HG02588 (cell line): ENCODE measurements at regions not wholly inside any gene's neighbourhood (a gene's known extent, or its start where the extent isn't known, plus 50 kb on each side); places are given as distances from the start of the nearest gene placed in this dataset.
"Not testable (repeated sequence)": the region's sequence is repeated elsewhere in the genome, so short reads cannot be mapped to it uniquely, and the experiment has no call there.

Experiments
- ATAC-seq: cut with Tn5 transposase; IDR thresholded peaks from one replicate; pipeline ENCODE4 v1.9.1; 2021; ENCODE audit warnings: mild to moderate bottlenecking, moderate library complexity; ENCODE audit not compliant: unreplicated experiment

DNA sequence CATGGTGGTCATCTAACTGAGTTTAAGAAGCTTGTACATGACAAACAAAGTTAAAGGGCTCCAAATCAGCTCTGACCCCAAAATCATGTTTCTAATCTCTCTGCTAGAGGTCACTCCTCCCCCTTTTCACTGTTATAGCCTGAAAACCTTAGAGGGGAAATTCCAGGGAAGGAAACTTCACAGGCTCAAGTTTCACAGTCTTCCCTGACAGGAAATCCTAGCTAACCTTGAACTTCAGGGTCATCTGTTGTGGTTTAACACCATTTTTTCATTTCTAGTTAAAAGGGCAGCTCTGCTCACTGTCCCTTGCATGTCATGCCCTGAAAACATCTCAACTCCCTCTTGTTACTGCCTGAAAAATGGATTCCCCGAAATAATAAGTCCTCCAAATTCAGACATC lies 104.4 kb upstream of the BMP2 start:
- peak; percentile 63 for ATAC-seq

DNA sequence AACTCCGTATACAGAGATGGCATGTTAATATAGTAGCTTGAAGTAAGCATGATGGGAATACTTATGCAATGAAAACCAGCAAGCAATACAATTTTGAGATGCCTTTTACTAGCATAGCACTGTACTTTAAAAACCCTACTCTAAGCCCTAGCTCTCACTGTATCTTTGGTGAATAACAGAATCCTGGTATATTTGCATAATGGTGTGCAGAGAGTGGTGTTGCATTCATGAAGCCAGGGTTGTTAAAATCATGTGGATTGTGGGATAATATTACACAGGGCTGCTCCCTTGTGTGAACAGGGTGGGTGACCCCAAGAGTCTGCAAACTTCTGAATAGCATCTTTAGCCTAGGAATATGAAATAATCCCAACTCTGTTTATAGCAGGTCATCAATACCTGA lies 105.2 kb upstream of the BMP2 start:
- ATAC-seq, result no peak

DNA sequence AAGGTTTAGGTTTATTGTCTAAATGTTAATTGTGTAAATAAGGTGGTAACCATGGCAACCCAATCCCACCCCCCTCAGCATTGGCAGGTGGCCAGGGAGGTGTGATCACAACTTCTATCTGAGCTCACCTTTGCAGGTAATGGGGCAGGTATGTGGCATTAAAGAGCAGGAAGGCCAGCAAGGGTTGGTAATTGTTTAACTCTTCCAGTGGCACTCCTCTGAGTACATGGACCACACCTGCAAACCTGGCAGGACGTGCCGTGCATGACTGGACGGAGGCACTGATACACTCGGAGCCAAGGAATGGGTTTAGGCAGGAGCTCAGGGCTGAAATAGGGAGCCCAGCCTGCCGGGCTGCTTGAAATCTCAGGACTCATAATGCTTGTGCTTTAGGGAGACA lies 107.0 kb upstream of the BMP2 start:
- ATAC-seq, result no peak

DNA sequence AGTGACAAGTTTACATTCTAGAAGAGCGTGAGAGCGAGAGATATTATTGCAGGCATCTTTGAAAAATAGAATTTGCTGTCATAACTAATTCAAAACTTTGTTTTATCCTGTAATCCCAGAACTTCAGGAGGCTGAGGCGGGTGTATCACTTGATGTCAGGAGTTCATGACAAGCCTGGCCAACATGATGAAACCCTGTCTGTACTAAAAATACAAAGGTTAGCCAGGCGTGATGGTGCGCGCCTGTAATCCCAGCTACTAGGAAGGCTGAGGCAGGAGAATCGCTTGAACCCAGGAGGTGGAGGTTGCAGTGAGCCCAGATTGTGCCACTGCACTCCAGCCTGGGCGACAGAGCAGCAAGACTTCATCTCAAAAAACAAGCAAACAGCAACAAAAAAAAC lies 108.6 kb upstream of the BMP2 start:
- not testable (repeated sequence) for ATAC-seq

DNA sequence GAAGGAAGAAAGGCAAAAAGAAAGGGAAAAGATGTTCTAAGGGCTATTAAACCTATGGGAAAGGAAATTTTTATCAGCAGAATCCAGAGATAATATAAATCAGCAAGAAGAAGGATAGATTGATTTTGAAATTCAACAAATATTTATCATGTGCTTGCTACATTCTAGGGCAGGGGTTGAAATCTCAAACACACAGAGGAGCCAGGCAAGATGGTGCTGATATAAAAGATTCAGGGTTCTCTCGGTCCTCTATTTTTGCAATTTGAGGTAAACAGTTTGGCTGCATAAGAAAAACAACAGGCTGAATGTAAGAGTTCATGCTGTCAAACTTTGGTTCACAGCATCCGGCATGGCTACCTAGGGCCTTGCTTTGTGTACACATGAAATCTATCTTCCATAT lies 109.6 kb upstream of the BMP2 start:
- no peak for ATAC-seq

DNA sequence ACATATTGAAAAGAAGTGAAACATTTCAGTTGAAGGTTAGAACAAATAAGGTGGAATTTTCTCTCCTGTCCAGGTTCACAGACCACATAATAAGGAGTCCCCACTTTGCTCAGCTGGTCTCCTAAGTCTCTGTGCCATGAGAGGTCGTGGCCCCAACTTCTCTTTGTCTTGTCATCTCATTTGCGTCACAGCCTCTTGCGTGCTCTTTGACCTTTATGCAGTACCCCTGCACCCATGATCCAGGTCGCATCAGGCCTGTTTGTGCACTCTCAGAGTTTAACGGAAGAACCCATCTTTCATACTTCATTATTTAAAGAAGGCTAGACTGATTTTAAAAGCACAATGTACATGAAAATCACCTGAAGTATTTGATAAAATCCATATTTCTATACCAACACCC lies 110.4 kb upstream of the BMP2 start:
- ATAC-seq, result no peak

DNA sequence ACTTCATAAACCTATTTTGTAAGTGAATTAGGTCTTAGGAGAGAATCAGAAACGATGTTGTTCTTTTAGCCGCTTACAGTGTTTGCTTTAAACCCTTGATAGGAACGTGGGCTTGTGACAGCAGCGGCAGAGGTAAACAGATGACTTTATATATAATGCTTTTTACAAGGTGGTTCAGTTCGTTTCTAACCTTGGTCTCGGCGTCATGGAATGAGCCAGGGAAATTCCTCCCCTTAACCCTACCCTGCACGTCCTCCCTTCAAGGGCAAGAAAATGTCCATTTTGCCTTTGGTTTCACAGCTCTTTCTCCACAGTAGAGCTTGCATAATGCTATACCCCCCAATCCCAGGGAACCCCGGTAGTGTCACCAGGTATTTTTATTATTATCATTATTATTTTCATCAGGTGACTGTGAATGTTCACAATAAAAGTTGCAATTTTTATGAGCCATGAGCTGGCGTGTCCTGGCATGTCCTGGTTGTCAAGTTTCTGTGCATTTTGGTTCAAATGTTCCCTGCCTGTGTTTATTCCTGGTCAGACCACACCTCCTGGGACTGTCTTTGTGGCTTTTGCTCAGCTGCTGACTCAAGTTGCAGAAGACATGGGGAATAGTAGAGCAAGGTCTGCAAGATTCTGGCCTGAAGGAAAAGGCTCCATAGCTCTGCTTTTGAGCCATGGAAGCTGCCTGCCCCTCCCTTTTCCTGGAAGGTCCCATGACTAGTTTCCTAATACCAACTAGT lies 112.8 kb upstream of the BMP2 start:
- ATAC-seq, result no peak

DNA sequence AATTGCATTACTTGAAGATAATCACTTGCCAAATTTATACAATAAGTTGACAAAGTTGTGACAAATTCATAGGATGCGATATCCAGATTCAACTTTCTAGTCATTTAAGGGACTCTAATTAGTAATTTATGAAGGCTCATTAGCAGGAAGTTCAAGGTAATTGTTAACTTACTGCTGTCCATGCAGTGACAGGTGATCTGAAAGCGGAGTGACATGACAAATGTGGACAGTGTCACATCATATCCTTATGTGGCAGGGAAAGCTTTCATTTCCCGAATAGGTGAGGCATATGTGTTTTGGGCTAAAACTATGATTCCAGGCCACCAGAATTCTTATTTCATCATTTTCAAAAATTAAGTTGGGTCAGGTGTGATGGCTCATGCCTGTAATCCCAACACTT lies 115.9 kb upstream of the BMP2 start:
- no peak for ATAC-seq

DNA sequence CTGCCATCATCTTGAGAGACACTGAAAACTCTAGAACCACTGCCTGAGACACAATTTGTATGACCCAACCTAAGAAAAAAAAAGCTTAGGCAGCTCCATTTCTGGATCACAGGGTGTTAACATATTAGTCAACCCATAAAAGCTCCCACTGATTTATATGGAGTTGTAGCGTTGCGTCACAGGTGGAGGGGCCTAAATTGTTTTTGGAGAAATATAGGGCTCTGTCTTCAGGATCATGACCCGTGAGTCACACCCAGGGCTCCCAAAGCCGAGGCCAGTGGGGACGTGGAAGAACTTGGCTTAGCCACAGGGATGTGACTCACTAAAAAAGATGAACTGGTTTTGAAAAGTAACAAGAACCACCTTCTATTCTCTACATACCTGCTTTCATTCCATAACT lies 116.5 kb upstream of the BMP2 start:
- ATAC-seq, result no peak

DNA sequence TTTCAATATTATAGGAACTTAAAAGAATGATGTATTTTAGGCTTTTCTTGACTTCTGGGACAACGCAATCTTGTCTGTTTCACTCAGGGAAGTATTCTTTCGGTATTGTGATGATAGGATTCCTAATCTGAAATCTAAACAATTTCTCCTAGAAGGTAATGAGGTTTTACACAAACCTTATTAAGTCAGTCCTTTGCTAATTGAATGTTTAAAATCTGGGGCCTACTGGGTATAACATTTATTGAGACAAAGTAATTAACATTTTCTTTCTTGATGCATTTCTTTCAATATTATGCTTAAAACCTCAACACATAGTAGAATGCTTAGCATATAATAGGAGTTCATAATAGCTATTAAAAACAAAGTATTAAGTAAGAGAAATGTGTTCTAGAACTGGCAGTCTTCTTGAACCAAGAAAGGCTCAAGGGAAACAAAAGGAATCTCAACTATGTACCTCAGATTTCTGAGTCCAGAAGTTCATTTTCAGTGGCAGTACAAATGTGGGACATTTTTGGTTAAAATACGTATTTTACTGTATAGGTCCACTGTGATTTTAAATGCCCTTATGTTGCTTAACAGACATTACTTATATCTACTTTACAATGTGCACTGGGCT lies 121.4 kb upstream of the BMP2 start:
- ATAC-seq, result no peak

DNA sequence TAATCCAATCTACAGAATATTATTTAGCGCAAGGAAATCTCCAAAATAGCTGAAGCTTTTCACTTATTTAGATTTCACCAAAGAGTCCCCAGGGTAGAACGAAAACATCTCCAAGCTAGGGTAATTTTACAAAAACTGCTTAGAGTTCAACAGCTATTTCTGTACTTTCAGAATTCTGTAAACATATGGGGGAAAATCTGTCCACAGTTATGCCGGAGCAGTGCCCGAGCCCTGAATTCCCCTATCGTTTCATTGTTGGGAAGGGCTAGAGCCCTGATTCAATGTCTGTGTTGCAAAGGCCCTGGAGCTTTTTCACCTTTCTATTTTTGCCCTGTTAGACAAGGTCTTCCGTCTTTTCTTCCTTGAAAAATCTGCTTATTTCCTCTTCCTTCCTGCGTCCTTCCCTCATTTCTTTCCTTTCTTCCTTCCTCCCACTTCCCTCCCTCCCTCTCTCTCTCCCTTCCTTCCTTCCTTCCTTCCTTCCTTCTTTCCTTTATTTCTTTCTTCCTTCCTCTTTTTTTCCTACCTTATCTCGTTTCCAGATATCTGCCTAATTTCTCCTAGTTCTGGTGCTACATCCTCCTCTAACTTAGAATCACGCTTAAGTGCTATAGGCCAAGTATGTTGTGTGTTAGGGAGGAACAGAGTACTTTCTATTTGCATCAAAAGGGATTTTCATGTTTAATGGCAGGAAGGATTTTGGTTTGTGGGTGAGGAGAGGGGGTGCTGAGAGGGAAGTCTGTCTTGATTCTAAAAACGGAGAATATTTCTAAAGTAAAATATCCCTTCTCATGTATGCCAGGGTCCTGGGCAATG lies 122.5 kb upstream of the BMP2 start:
- ATAC-seq, result peak; percentile 69

DNA sequence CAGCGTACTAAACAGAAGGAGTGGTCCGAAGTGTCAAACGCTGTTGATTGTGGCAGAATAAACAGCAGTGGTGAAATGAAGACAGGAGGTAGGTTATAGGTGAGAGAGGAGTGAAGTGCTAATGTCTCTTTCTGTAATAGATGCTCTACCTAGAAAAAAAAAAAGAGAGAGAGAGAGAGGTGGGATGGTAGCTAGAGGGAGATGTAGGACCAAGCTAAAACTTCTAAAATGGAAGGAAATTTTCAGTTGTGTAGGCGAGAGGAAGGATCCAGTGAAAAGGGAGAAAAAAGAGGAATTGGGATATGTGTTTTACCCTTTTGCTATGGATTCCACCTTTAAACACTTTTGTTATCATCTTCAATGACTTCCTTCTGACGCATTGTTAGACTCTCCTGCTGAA lies 126.5 kb upstream of the BMP2 start:
- no peak for ATAC-seq

DNA sequence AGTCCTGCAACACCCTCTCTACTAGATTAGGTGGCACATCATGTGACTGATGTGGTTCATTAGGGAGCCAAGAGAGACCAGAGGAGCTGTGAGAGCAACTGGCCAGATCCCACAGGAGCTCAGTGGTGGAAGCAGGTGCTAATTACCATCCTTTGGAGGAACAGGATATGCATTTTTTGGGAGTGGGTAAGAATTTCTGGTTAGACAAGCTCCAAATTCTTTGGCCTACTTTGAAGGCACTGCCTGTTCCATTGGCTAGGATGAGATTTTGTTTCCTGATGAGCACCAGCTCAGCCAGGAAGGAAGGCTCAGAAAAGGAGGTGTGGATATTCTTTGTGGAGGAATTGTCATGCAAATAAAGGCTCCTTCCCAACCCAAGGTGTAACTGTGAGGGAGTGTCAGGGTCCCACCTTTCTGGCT lies 130.3 kb upstream of the BMP2 start:
- ATAC-seq, result no peak

DNA sequence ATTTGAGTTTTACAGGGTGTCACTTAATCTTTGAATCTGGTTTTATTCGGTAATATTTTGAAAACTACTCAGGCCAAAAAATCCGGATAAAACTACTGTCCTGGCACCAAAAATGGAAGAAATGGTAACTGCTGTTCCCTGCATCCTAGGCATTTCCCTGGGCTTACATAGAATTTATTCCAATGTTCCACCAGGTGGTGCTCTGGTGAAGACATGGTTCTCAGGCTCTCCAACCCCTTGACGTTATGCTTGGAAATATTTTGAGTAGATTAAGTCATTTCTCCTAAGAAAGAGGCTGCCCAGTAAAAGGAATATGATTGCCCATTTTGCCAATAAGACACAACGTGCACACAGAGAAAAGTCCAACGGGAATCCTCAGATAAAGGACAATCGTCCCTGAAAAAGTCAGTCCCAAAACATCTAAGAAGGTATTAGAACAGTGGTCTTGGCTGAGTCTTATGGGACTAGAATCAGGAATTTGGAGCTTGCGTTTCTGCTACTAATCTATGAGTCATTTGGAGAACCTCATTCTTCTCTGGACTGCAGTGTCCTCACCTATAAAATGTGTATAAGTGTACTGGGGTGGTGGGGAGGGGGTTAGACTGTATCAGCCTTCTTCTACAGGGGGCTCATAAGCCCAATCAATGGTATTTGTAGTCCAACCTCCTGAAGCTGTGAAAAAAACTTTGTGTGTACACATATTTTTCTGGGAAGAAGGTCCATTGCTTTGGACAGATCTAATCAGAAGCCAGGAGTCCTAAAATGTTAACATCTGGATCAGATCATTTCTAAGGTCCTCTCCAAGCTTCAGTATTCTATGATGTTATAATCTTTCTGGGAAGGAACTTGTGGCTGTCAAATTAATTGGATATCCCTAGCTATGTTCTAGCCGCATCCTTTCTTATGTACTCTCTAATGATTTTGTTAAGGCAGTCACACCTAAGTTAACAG lies 131.0 kb upstream of the BMP2 start:
- ATAC-seq, result no peak

DNA sequence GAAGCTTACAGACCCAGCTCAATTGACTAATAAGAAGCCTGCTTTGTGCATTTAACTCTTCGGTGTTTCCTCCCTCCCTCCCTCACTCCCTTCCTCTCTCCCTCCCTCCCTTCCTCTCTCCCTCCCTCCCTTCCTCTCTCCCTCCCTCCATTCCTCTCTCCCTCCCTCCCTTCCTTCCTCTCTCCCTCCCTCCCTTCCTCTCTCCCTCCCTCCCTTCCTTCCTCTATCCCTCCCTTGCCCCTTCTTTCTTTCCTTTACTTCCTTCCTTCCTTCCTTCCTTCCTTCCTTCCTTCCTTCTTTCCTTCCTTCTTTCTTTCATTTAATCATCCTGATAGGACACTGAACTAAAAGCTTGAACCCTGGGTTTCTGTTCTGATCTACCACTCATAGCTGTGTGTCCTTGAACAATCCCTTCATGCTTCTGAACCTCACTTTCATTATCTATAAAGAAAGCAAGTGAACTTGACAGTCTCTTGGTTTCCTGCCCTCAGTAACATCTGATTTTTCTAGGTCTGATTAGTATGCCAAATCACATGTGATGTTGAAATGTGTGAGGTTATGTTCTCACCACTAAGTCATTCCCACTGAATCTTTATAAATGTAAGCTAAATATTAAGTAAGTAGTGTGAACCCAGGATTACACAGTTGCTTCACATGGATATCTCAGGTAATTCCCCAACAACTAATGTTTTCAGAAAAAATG lies 132.3 kb upstream of the BMP2 start:
- ATAC-seq, result peak; percentile 61

DNA sequence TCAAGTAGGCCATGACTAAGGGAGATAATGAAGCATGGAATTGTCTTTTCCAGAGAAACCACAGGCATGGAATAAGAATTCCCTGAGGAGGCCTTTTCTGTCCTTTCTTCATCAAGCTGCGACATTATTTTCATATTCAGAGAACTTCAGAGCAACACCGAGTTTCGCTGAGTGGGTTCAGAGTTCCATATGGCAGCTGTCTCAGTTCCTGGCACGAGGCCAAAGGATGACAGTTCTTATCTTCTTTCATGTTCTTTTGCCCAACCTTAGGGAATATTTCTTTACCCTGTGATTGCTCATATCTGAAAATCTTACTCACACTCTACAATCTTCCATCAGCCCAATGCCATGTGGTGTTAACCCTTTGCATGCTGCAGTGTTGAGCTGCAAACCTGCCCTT lies 135.3 kb upstream of the BMP2 start:
- ATAC-seq, result no peak

DNA sequence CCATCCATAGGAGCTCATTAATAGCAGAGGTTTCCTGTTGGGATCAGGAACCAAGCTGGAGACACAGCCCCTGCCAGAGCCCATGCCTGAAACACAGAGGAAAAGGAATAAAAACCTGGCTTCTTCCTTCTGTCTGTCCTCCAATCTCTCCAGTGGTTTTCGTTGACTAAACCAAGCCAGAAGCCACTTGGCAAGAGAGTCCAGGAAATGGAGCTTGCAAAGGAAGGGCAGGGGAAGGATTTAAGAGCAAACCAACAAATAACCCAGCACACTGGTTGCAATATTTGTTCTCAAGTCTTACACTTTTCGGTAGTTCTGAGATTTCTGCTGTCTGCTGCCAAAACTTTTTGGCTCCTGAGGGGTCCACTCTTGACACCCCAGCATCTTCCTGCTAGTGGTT lies 137.0 kb upstream of the BMP2 start:
- no peak for ATAC-seq

DNA sequence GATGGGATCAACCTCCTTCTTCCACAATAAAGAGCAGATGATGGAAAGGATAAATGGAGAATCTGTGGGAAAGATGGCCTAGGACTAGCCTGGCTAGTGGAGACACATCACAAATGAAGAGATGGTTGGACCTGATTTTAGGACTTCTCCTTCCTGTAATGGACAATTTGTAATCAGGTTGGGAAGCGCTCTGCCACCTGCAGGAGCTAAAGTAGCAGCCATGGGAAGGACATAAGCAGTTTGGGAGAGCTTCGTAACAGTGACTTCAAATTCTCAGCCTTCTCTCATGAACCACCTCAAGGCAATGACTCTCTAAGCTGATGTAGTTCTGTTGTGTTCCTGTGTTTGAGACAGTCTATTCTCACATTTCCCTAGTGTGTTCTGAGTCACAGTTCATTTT lies 137.9 kb upstream of the BMP2 start:
- ATAC-seq, result no peak

DNA sequence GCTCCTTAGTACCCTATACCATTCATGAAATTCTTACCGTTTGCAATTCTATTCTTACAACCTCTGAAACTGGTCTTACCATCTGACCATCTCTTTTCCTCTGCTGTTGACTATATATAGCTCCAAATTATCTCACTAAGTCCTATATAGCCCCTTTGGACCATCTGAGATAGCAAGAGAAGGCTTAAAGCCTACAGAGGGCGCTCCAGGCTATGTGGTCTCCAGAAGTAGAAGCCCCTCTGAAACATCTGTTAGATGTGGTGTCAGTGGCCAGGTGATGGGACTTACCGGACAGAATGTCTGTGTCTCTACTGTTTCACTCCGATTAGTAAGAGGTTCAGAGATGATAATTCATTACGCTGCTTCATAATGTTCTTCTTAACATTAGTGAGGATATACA lies 140.7 kb upstream of the BMP2 start:
- ATAC-seq, result no peak

DNA sequence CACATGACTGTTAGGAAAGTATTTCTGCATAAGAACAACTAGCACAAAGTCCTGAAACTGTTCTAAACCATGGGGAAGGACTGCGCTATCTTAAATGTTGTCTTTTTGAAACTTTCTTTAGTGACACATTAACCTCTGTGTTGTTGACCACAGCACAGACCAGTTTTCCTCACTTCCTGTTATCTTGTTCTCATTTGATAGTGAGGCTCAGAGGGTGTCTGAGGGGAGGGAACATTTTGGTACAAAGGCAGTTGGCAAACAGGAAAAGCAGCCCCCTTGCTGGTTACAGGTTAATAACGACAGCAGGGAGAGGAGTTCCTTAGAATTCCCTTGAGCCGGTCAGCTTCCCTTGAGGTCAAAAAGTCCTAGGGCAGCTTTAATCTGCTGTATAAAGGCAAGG lies 143.5 kb upstream of the BMP2 start:
- ATAC-seq, result peak; percentile 99
